H9 (cell line): ENCODE measurements at regions not wholly inside any gene's neighbourhood (a gene's known extent, or its start where the extent isn't known, plus 50 kb on each side); places are given as distances from the start of the nearest gene placed in this dataset.
A peak's percentile ranks its signal among the peaks of the same experiment; 100 is the strongest.

ENCODE experiments used
- DNase-seq: peaks from one replicate; pipeline ENCODE4 v3.0.0-alpha.2; 2017
- H2AFZ ChIP-seq: one replicate; pipeline ENCODE4 v1.6.1; 2013; ENCODE audit warnings: mild to moderate bottlenecking, low read length, control low read depth, moderate library complexity
- H2AK5ac ChIP-seq: 2 replicates; pipeline ENCODE4 v1.6.1; 2013; ENCODE audit warnings: low read length, control low read depth, mixed read lengths; ENCODE audit not compliant: insufficient read length
- H2BK120ac ChIP-seq: one replicate; pipeline ENCODE4 v1.6.1; 2013; ENCODE audit warnings: low read depth, mild to moderate bottlenecking, low read length, control low read depth, inconsistent platforms; ENCODE audit not compliant: poor library complexity, severe bottlenecking
- H2BK12ac ChIP-seq: 2 replicates; pipeline ENCODE4 v1.6.1; 2013; ENCODE audit warnings: low read length, control low read depth, mixed read lengths, low read depth; ENCODE audit not compliant: insufficient read length
- H2BK15ac ChIP-seq: 2 replicates; pipeline ENCODE4 v1.6.1; 2013; ENCODE audit warnings: low read depth, low read length, control low read depth
- H2BK20ac ChIP-seq: one replicate; pipeline ENCODE4 v1.6.1; 2013; ENCODE audit warnings: low read depth, mild to moderate bottlenecking, low read length, control low read depth, inconsistent platforms; ENCODE audit not compliant: poor library complexity, severe bottlenecking
- H2BK5ac ChIP-seq: 2 replicates; pipeline ENCODE4 v1.6.1; 2013; ENCODE audit warnings: low read length, control low read depth, mixed read lengths; ENCODE audit not compliant: insufficient read length
- H3K14ac ChIP-seq: 2 replicates; pipeline ENCODE4 v1.6.1; 2013; ENCODE audit warnings: low read length, control low read depth; ENCODE audit not compliant: insufficient read depth
- H3K18ac ChIP-seq: 2 replicates; pipeline ENCODE4 v1.6.1; 2013; ENCODE audit warnings: low read depth, mild to moderate bottlenecking, mixed read lengths, low read length, control low read depth; ENCODE audit not compliant: insufficient read length
- H3K23ac ChIP-seq: 2 replicates; pipeline ENCODE4 v1.6.1; 2013; ENCODE audit warnings: low read length, control low read depth, mixed read lengths, low read depth; ENCODE audit not compliant: insufficient read length
- H3K23me2 ChIP-seq: 2 replicates; pipeline ENCODE4 v1.6.1; 2013; ENCODE audit warnings: low read depth, mild to moderate bottlenecking, mixed read lengths, low read length, control low read depth; ENCODE audit not compliant: insufficient read length, poor library complexity, severe bottlenecking
- H3K27ac ChIP-seq: 2 replicates; pipeline ENCODE4 v1.5.1; 2013; ENCODE audit warnings: low read length, control low read depth, mixed read lengths, low read depth; ENCODE audit not compliant: insufficient read length
- H3K27me3 ChIP-seq: 2 replicates; pipeline ENCODE4 v1.6.1; 2013; ENCODE audit warnings: low read length, control low read depth, inconsistent platforms; ENCODE audit not compliant: insufficient read depth
- H3K4ac ChIP-seq: 2 replicates; pipeline ENCODE4 v1.6.1; 2013; ENCODE audit warnings: low read depth, mild to moderate bottlenecking, control low read depth, inconsistent platforms, low read length, moderate library complexity
- H3K4me1 ChIP-seq: 2 replicates; pipeline ENCODE4 v1.6.1; 2013; ENCODE audit warnings: low read length, control low read depth, inconsistent platforms; ENCODE audit not compliant: insufficient read depth
- H3K4me2 ChIP-seq: 2 replicates; pipeline ENCODE4 v1.6.1; 2013; ENCODE audit warnings: low read length, control low read depth, mixed read lengths; ENCODE audit not compliant: insufficient read length, insufficient read depth
- H3K56ac ChIP-seq: 2 replicates; pipeline ENCODE4 v1.6.1; 2013; ENCODE audit warnings: low read depth, mild to moderate bottlenecking, mixed read lengths, low read length, control low read depth; ENCODE audit not compliant: insufficient read length
- H3K79me1 ChIP-seq: 2 replicates; pipeline ENCODE4 v1.6.1; 2013; ENCODE audit warnings: low read depth, mild to moderate bottlenecking, moderate library complexity, low read length, control low read depth, inconsistent platforms; ENCODE audit not compliant: insufficient read depth, poor library complexity, severe bottlenecking
- H3K79me2 ChIP-seq: 2 replicates; pipeline ENCODE4 v1.6.1; 2013; ENCODE audit warnings: low read length, control low read depth, inconsistent platforms; ENCODE audit not compliant: insufficient read depth
- H3K9ac ChIP-seq: 2 replicates; pipeline ENCODE4 v1.6.1; 2013; ENCODE audit warnings: low read length, control low read depth, mixed read lengths; ENCODE audit not compliant: insufficient read length; ENCODE audit errors: extremely low read depth
- H3K9me3 ChIP-seq: one replicate; pipeline ENCODE4 v1.6.1; 2013; ENCODE audit warnings: low read depth, low read length, inconsistent platforms; ENCODE audit not compliant: control insufficient read depth
- H3T11ph ChIP-seq: one replicate; pipeline ENCODE4 v1.6.1; 2013; ENCODE audit warnings: mild to moderate bottlenecking, low read length, control low read depth, inconsistent platforms
- H4K20me1 ChIP-seq: one replicate; pipeline ENCODE4 v1.6.1; 2013; ENCODE audit not compliant: control insufficient read depth, insufficient read length, insufficient read depth
- H4K5ac ChIP-seq: 2 replicates; pipeline ENCODE4 v1.6.1; 2013; ENCODE audit warnings: low read depth, mild to moderate bottlenecking, mixed read lengths, low read length, control low read depth; ENCODE audit not compliant: insufficient read length
- H4K8ac ChIP-seq: replicated peaks from 2 replicates; pipeline ENCODE4 v1.6.1; 2013; ENCODE audit warnings: low read length, control low read depth, mixed read lengths, low read depth; ENCODE audit not compliant: insufficient read length
- H4K91ac ChIP-seq: 2 replicates; pipeline ENCODE4 v1.6.1; 2013; ENCODE audit warnings: low read depth, mild to moderate bottlenecking, moderate library complexity, mixed read lengths, low read length, control low read depth; ENCODE audit not compliant: insufficient read length
- H3K27ac Mint-ChIP-seq, 3 experiments: 2 replicates in 2 of 3; 3 replicates in 1 of 3; pipeline ENCODE4 v1.8.0; 2020 to 2021; ENCODE audit warnings: mixed read lengths in 3 of 3, mild to moderate bottlenecking in 1 of 3, moderate library complexity in 1 of 3
- H3K27me3 Mint-ChIP-seq: 2 replicates; pipeline ENCODE4 v1.8.0; 2021; ENCODE audit warnings: low read depth, mild to moderate bottlenecking, moderate library complexity, mixed read lengths
- H3K36me3 Mint-ChIP-seq, 3 experiments: 2 replicates in 2 of 3; 3 replicates in 1 of 3; pipeline ENCODE4 v1.8.0; 2020 to 2021; ENCODE audit warnings: low read depth in 3 of 3, mixed read lengths in 3 of 3; ENCODE audit not compliant: insufficient read depth in 1 of 3
- H3K4me1 Mint-ChIP-seq, 2 experiments: 2 replicates each; pipeline ENCODE4 v1.8.0; 2020; ENCODE audit warnings: mixed read lengths in 2 of 2
- H3K4me3 Mint-ChIP-seq, 2 experiments: 2 replicates in 1 of 2; 3 replicates in 1 of 2; pipeline ENCODE4 v1.8.0; 2020 to 2021; ENCODE audit warnings: mild to moderate bottlenecking in 2 of 2, mixed read lengths in 2 of 2, moderate library complexity in 1 of 2
- H3K9me3 Mint-ChIP-seq, 2 experiments: 2 replicates in 1 of 2; 3 replicates in 1 of 2; pipeline ENCODE4 v1.8.0; 2020; ENCODE audit warnings: mild to moderate bottlenecking in 2 of 2, mixed read lengths in 2 of 2, moderate library complexity in 1 of 2
- WGBS: extraction: QIAGEN DNeasy Blood & Tissue Kit; methylation state at CpG from one replicate; pipeline ENCODE4 v1.1.7; 2013; ENCODE audit warnings: missing lambda C conversion rate, low lambda C conversion rate, mixed read lengths; ENCODE audit not compliant: insufficient read length; ENCODE audit errors: extremely low coverage; 5-methylcytosine and 5-hydroxymethylcytosine counted together
- TF ChIP-seq, protein P1 (sequence below): fragments of 200-600 bp; sonication (generic); conservative IDR thresholded peaks from 3 replicates; pipeline ENCODE4 v1.8.0; 2021; ENCODE audit warnings: antibody characterized with exemption, mild to moderate bottlenecking

GRCh38 chr15:94080416-94080815 is 150.9 kb upstream of the MCTP2 start:
- Histone ChIP-seq H2AFZ (no peak overlapping the region), H4K91ac (no peak overlapping the region)

More at GRCh38 chr15:94080416-94080815, 150.9 kb upstream of the MCTP2 start:
- Histone ChIP-seq H3K18ac (no peak overlapping the region), H3K14ac (no peak overlapping the region), H3K23ac (no peak overlapping the region), H3K79me1 (no peaks in the 10 kb centered on the region), H2BK20ac (no peak overlapping the region), H3K27ac (no peak overlapping the region), H3K9me3 (no peaks in the 10 kb centered on the region), H3K4ac (no peak overlapping the region), H4K20me1 (no peaks in the 10 kb centered on the region), H3K56ac (no peak overlapping the region), H3K9ac (no peak overlapping the region), H2BK120ac (no peak overlapping the region), H2BK15ac (no peak overlapping the region), H2AK5ac (no peak overlapping the region), H4K8ac (no peak overlapping the region), H3T11ph (no peak overlapping the region), H2BK12ac (no peak overlapping the region), H3K79me2 (no peaks in the 10 kb centered on the region), H3K4me1 (no peaks in the 10 kb centered on the region; the same call in 1 of the 2 replicates), H3K27me3 (no peaks in the 10 kb centered on the region), H3K23me2 (no peaks in the 10 kb centered on the region), H4K5ac (no peak overlapping the region), H3K4me2 (no peak overlapping the region), H2BK5ac (no peak overlapping the region)
- Mint-ChIP-seq H3K4me3 (no peak overlapping the region), H3K36me3 (no peaks in the 10 kb centered on the region; a peak in 1 of 7 replicates), H3K27ac (no peak overlapping the region), H3K4me1 (peaks cover 15 to 16% of the 10 kb centered on the region in 2 experiments), H3K9me3 (no peaks in the 10 kb centered on the region), H3K27me3 (no peaks in the 10 kb centered on the region)
- no CpG with 5 or more reads among the region's 8 CpGs for WGBS
- peak; percentile 57 for DNase-seq
- TF ChIP-seq, protein P1, sequence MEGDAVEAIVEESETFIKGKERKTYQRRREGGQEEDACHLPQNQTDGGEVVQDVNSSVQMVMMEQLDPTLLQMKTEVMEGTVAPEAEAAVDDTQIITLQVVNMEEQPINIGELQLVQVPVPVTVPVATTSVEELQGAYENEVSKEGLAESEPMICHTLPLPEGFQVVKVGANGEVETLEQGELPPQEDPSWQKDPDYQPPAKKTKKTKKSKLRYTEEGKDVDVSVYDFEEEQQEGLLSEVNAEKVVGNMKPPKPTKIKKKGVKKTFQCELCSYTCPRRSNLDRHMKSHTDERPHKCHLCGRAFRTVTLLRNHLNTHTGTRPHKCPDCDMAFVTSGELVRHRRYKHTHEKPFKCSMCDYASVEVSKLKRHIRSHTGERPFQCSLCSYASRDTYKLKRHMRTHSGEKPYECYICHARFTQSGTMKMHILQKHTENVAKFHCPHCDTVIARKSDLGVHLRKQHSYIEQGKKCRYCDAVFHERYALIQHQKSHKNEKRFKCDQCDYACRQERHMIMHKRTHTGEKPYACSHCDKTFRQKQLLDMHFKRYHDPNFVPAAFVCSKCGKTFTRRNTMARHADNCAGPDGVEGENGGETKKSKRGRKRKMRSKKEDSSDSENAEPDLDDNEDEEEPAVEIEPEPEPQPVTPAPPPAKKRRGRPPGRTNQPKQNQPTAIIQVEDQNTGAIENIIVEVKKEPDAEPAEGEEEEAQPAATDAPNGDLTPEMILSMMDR: no peak
